NB4 (cell line): ENCODE measurements at regions not wholly inside any gene's neighbourhood (a gene's known extent, or its start where the extent isn't known, plus 50 kb on each side); places are given as distances from the start of the nearest gene placed in this dataset.

Experiments used
- DNase-seq: peaks from one replicate; pipeline ENCODE4 v3.0.0; 2010; ENCODE audit warnings: low read depth
- H3K4me3 ChIP-seq: one replicate; pipeline ENCODE4 v1.5.1; 2011; ENCODE audit warnings: mild to moderate bottlenecking, low read depth, low read length, moderate library complexity
- CTCF ChIP-seq: IDR thresholded peaks from one replicate; pipeline ENCODE4 v1.5.1; 2012; ENCODE audit warnings: low read depth, low read length
- MAX ChIP-seq: IDR thresholded peaks from 2 replicates; pipeline ENCODE4 v1.6.1; 2011; ENCODE audit warnings: low read depth, low read length
- MYC ChIP-seq: IDR thresholded peaks from 2 replicates; pipeline ENCODE4 v1.6.1; 2011; ENCODE audit warnings: low read depth, low read length
- POLR2A ChIP-seq: IDR thresholded peaks from 2 replicates; pipeline ENCODE4 v1.6.1; 2011; ENCODE audit warnings: mild to moderate bottlenecking; ENCODE audit not compliant: insufficient read length; ENCODE audit errors: extremely low read depth

GRCh38 chr6:9159051-9159450, 723.7 kb upstream of the SLC35B3 start:
- no peak overlapping the region for H3K4me3 ChIP-seq
- TF ChIP-seq POLR2A (no peak), CTCF (no peak), MAX (no peak), MYC (no peak)
- no peak for DNase-seq

DNA sequence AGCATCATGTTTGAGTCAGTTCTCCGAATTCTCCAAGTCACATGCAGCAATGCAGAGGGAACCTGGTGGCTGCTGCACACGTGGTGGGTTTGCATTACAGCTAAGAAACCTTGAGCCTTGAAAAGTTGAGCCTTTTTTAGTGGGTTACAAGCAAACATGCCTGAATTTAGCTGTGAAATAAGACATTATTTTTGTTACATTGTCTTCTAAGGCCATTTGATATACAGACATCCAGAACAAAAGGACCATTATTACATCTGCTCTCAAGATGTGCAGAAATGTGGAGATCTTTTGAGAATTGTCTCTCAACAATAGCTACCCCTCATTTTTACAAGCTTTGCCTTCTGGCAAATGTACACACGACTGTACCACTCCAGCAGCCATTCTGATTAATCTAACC, 720.5 kb upstream of the SLC35B3 start:
- no peak overlapping the region for H3K4me3 ChIP-seq
- TF ChIP-seq CTCF (no peak), MAX (no peak), MYC (no peak), POLR2A (no peak)

DNA sequence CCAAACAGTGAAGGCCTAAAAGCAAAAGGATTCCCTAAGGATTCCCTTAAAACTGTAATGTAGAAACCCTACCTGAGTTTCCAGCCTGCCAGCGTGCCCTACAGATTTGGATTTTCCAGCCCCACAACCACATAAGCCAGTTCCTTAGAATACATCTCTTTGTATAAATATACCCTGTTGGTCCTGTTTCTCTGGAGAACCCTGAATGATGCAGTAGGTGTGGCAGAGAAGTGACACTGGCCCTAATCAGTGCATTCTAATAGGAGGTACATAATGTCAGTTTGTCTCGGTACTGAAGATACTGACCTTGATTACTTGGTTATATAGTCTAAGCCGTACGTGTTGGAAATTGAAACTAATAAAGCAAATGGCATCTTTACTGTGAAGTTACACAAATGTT, 707.8 kb upstream of the SLC35B3 start:
- TF ChIP-seq CTCF (no peak), MYC (no peak), MAX (no peak), POLR2A (no peak)
- no peak for DNase-seq
- no peak overlapping the region for H3K4me3 ChIP-seq

More for the DNA sequence above, 720.5 kb upstream of the SLC35B3 start:
- no peak for DNase-seq

GRCh38 chr6:9140951-9141460, 705.7 kb upstream of the SLC35B3 start:
- DNase-seq = no peak
- H3K4me3 ChIP-seq = no peak overlapping the region
- TF ChIP-seq MAX (no peak), MYC (no peak)

GRCh38 chr6:9140172-9140571, 704.8 kb upstream of the SLC35B3 start:
- no peak overlapping the region for H3K4me3 ChIP-seq
- no peak for TF ChIP-seq MYC
- DNase-seq = no peak

DNA sequence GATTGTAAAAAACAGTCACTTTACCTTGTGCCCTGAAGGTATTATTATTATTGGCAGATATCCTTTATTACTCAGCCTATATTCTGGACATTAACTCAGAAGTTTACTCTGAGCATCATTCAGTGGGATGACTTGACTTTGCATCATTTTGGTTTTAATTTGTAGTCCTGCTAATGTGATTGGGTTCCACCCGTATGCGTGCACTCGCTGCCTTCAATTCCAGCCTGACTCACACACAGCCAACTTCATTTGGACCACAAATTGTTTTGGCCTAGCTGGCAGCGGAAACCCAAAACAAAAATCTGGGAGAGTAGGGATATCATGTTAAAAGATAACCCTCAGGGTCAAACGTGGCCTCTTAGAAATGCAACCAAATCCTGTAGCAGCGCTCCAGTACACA, 704.4 kb upstream of the SLC35B3 start:
- no peak overlapping the region for H3K4me3 ChIP-seq
- no peak for DNase-seq
- no peak for TF ChIP-seq MYC
- TF ChIP-seq CTCF = no peak
- TF ChIP-seq MAX = no peak
- TF ChIP-seq POLR2A = no peak

DNA sequence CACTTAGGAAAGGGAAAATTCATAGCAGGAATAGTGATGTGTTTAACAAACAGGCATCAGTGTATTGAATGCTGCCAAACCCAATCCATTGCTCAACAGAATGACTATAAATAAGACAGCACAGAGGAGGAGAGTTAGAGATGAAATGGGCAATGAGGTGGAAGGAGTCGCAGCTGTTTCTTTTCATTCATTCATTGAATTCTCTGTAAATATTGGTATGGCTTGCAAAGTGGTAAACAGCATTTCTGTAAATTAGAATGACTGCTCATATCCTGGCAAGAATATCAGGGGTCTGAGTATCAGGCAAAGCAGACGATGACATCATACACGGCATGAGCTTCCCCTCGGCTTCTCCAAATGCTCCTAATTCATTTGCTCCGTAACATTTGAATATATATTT, 703.6 kb upstream of the SLC35B3 start:
- no peak for TF ChIP-seq MAX
- TF ChIP-seq MYC = no peak
- TF ChIP-seq POLR2A = no peak
- TF ChIP-seq CTCF = no peak
- H3K4me3 ChIP-seq = no peak overlapping the region
- DNase-seq = no peak
